Hepatocyte (in vitro differentiated cells): ENCODE measurements at regions not wholly inside any gene's neighbourhood (a gene's known extent, or its start where the extent isn't known, plus 50 kb on each side); places are given as distances from the start of the nearest gene placed in this dataset.
"Not testable (repeated sequence)": the region's sequence is repeated elsewhere in the genome, so short reads cannot be mapped to it uniquely, and the experiment has no call there.

Experiments
- DNase-seq: peaks from one replicate; pipeline ENCODE4 v3.0.0-alpha.2; 2016; ENCODE audit warnings: low spot score
- H2AFZ ChIP-seq: fragments of 200-600 bp; sonication (generic); 2 replicates; pipeline ENCODE4 v1.6.0; 2016; ENCODE audit warnings: antibody characterized with exemption, mild to moderate bottlenecking
- H3K27ac ChIP-seq: fragments of 200-600 bp; sonication (generic); 2 replicates; pipeline ENCODE4 v1.5.1; 2016; ENCODE audit warnings: mild to moderate bottlenecking
- H3K27me3 ChIP-seq: fragments of 200-600 bp; sonication (generic); 2 replicates; pipeline ENCODE4 v1.6.1; 2016
- H3K36me3 ChIP-seq: fragments of 200-600 bp; sonication (generic); replicated peaks from 2 replicates; pipeline ENCODE4 v1.5.1; 2016; ENCODE audit warnings: low read depth; ENCODE audit not compliant: insufficient read depth
- H3K4me1 ChIP-seq: fragments of 200-600 bp; sonication (generic); 2 replicates; pipeline ENCODE4 v1.5.1; 2016; ENCODE audit warnings: mild to moderate bottlenecking, moderate library complexity; ENCODE audit not compliant: insufficient read depth
- H3K4me2 ChIP-seq: fragments of 200-600 bp; sonication (generic); 2 replicates; pipeline ENCODE4 v1.6.0; 2016
- H3K4me3 ChIP-seq: fragments of 200-600 bp; sonication (generic); 2 replicates; pipeline ENCODE4 v1.5.1; 2016; ENCODE audit warnings: mild to moderate bottlenecking
- H3K79me2 ChIP-seq: fragments of 200-600 bp; sonication (generic); 2 replicates; pipeline ENCODE4 v1.6.0; 2017; ENCODE audit warnings: mild to moderate bottlenecking
- H3K9me2 ChIP-seq: fragments of 200-600 bp; sonication (generic); replicated peaks from 2 replicates; pipeline ENCODE4 v1.6.0; 2017; ENCODE audit warnings: mild to moderate bottlenecking; ENCODE audit not compliant: insufficient read depth
- H3K9me3 ChIP-seq: fragments of 200-600 bp; sonication (generic); 2 replicates; pipeline ENCODE4 v1.5.1; 2016; ENCODE audit warnings: low read depth, mild to moderate bottlenecking
- H4K20me1 ChIP-seq: fragments of 200-600 bp; sonication (generic); 2 replicates; pipeline ENCODE4 v1.6.0; 2016; ENCODE audit warnings: mild to moderate bottlenecking; ENCODE audit not compliant: insufficient read depth, poor library complexity, severe bottlenecking
- EZH2 ChIP-seq: fragments of 200-600 bp; sonication (generic); IDR thresholded peaks from 2 replicates; pipeline ENCODE4 v1.6.1; 2016; ENCODE audit warnings: antibody characterized with exemption, mild to moderate bottlenecking, borderline replicate concordance
- EZH2phosphoT487 ChIP-seq: fragments of 200-600 bp; sonication (generic); IDR thresholded peaks from one replicate; pipeline ENCODE4 v1.6.1; 2018; ENCODE audit warnings: antibody characterized with exemption, mild to moderate bottlenecking, low read depth, moderate library complexity; ENCODE audit not compliant: unreplicated experiment, severe bottlenecking
- WGBS: methylation state at CpG from one replicate; pipeline ENCODE4 v1.1.6; 2016; ENCODE audit warnings: low lambda C conversion rate; ENCODE audit errors: missing lambda C conversion rate; 5-methylcytosine and 5-hydroxymethylcytosine counted together
- TF ChIP-seq, protein P1 (sequence below): fragments of 200-600 bp; sonication (generic); IDR thresholded peaks from 2 replicates; pipeline ENCODE4 v1.5.1; 2016; ENCODE audit warnings: antibody characterized with exemption, mild to moderate bottlenecking; ENCODE audit not compliant: poor library complexity

DNA sequence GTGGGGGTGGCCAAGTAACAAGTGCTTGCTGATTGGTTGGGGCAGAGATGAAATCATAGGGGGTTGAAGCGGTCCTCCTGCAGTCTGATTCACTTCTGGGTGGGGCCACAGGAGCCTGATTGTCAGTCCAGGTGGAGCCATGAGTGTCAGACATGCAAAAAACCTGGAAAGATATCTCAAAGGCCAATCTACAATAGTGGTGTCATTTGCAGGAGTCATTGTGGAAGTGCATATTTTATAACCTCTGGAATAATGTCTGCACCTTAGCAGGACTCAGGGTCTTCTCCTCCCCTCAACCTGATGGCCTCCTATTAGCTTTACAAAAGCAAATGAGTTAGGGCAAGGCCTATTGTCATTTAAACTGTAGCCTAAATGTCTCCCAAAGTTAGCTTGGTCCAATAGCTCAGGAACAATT lies 241.4 kb downstream of the NUAK1 start:
- Histone ChIP-seq H3K36me3 (no peaks in the 10 kb centered on the region), H3K27ac (no peak overlapping the region), H3K79me2 (no peaks in the 10 kb centered on the region), H3K27me3 (no peaks in the 10 kb centered on the region), H4K20me1 (no peaks in the 10 kb centered on the region), H3K4me3 (no peak overlapping the region), H3K9me3 (no peaks in the 10 kb centered on the region), H3K9me2 (no peaks in the 10 kb centered on the region), H3K4me1 (no peaks in the 10 kb centered on the region), H2AFZ (no peak overlapping the region), H3K4me2 (no peak overlapping the region)
- WGBS: 64% methylated on average over 1 of the region's 1 CpG
- TF ChIP-seq EZH2: no peak
- no peak for TF ChIP-seq EZH2phosphoT487
- TF ChIP-seq, protein P1, sequence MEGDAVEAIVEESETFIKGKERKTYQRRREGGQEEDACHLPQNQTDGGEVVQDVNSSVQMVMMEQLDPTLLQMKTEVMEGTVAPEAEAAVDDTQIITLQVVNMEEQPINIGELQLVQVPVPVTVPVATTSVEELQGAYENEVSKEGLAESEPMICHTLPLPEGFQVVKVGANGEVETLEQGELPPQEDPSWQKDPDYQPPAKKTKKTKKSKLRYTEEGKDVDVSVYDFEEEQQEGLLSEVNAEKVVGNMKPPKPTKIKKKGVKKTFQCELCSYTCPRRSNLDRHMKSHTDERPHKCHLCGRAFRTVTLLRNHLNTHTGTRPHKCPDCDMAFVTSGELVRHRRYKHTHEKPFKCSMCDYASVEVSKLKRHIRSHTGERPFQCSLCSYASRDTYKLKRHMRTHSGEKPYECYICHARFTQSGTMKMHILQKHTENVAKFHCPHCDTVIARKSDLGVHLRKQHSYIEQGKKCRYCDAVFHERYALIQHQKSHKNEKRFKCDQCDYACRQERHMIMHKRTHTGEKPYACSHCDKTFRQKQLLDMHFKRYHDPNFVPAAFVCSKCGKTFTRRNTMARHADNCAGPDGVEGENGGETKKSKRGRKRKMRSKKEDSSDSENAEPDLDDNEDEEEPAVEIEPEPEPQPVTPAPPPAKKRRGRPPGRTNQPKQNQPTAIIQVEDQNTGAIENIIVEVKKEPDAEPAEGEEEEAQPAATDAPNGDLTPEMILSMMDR: no peak
- no peak for DNase-seq

DNA sequence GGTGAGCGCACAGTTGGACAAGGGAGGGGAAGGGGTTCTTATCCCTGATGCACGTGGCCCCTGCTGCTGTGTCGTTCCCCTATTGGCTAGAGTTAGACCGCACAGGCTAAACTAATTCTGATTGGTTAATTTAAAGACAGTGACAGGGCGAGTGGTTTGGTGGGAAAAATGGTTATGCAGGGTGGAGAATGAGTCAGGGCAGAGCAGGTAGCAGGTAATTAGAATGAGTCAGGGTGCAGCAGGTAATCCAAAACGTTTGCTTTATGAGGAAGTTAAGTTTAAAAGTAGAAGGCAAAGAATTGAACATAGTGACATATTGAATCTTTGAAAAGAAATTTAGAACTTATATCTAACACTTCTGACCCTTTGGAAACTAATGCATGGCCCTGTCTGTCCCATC lies 240.5 kb downstream of the NUAK1 start:
- H2AFZ ChIP-seq, H3K27ac ChIP-seq, H3K27me3 ChIP-seq, H3K9me3 ChIP-seq, H3K9me2 ChIP-seq, H3K4me2 ChIP-seq, H3K79me2 ChIP-seq, H3K4me3 ChIP-seq, DNase-seq, H4K20me1 ChIP-seq, H3K4me1 ChIP-seq, H3K36me3 ChIP-seq: not testable (repeated sequence)
- WGBS: 82% methylated on average over 6 of the region's 6 CpGs

DNA sequence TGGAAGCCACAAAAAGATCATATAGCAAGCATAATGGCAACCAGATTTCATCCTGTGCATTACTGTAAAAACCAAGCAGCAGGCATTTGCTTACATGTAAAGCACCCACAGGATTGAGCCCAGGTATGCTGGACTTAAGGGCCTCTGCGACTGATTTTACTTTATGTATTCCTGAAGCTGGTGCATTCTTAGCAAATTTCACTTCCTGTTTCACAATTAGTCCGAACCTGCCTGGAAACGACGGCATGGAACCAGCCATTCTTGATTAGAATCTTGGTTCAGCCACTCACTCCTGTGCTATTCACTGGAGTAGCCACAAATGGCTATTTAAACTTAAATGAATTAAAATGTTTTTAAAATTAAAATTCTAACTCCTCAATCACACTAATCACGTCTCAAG lies 239.2 kb downstream of the NUAK1 start:
- TF ChIP-seq, protein P1: no peak
- WGBS: 50% methylated on average over 5 of the region's 5 CpGs

DNA sequence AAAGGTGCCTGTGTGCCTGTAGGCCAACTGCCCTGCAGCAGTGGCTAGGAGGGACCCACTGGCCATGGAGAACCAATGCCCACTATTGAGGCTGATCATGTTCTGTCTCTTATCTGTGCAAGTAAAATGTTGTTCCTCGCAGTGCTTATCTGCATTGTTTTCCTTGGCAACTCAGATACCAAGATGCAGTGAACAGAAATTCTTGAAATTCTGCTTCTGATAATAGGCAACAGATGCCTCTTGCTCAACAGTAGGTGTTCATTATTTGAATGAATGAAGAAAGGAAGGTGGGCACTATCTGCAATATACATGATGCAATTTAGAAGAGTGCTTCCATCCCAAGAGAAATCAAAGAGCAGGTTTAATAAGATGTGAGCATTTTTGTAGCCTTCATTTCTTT lies 232.2 kb downstream of the NUAK1 start:
- Histone ChIP-seq H3K4me3 (no peak overlapping the region), H3K79me2 (no peaks in the 10 kb centered on the region), H3K9me3 (no peaks in the 10 kb centered on the region), H3K36me3 (no peaks in the 10 kb centered on the region), H3K27me3 (no peaks in the 10 kb centered on the region), H3K4me2 (no peak overlapping the region), H3K9me2 (no peaks in the 10 kb centered on the region), H3K4me1 (no peaks in the 10 kb centered on the region), H3K27ac (no peak overlapping the region), H2AFZ (no peak overlapping the region), H4K20me1 (no peaks in the 10 kb centered on the region)
- DNase-seq: no peak
- WGBS: 33% methylated on average over 1 of the region's 1 CpG
- TF ChIP-seq EZH2phosphoT487: no peak
- TF ChIP-seq, protein P1: no peak
- no peak for TF ChIP-seq EZH2

More for the DNA sequence above, 239.2 kb downstream of the NUAK1 start:
- Histone ChIP-seq H3K27me3 (no peaks in the 10 kb centered on the region), H3K4me3 (no peak overlapping the region), H3K4me2 (no peak overlapping the region), H4K20me1 (no peaks in the 10 kb centered on the region), H3K36me3 (no peaks in the 10 kb centered on the region), H3K79me2 (no peaks in the 10 kb centered on the region), H3K9me3 (no peaks in the 10 kb centered on the region), H3K27ac (no peak overlapping the region), H3K4me1 (no peaks in the 10 kb centered on the region), H3K9me2 (no peaks in the 10 kb centered on the region), H2AFZ (no peak overlapping the region)
- no peak for DNase-seq
